Loucy (cell line): ENCODE measurements at regions not wholly inside any gene's neighbourhood (a gene's known extent, or its start where the extent isn't known, plus 50 kb on each side); places are given as distances from the start of the nearest gene placed in this dataset.

Source experiments
- H2AFZ ChIP-seq: fragments of 200-600 bp; sonication (generic); 2 replicates; pipeline ENCODE4 v1.6.0; 2016; ENCODE audit warnings: antibody characterized with exemption, mild to moderate bottlenecking, low read length, moderate library complexity
- H3F3A ChIP-seq: fragments of 200-600 bp; 2 replicates; pipeline ENCODE4 v1.6.0; 2016; ENCODE audit warnings: antibody characterized with exemption, low read depth, mild to moderate bottlenecking
- H3K27me3 ChIP-seq: fragments of 200-600 bp; sonication (generic); 2 replicates; pipeline ENCODE4 v1.6.1; 2014; ENCODE audit warnings: low read length, mild to moderate bottlenecking; ENCODE audit not compliant: insufficient read depth, poor library complexity, severe bottlenecking
- H3K36me3 ChIP-seq: fragments of 200-600 bp; sonication (generic); 2 replicates; pipeline ENCODE4 v1.6.1; 2016; ENCODE audit warnings: low read length; ENCODE audit not compliant: insufficient read depth
- H3K4me1 ChIP-seq: fragments of 200-600 bp; sonication (generic); 2 replicates; pipeline ENCODE4 v1.5.1; 2014; ENCODE audit warnings: low read length, mild to moderate bottlenecking; ENCODE audit not compliant: insufficient read depth, poor library complexity, severe bottlenecking
- H3K4me2 ChIP-seq: fragments of 200-600 bp; sonication (generic); 2 replicates; pipeline ENCODE4 v1.6.0; 2014; ENCODE audit warnings: antibody characterized with exemption, low read length, low read depth, mild to moderate bottlenecking; ENCODE audit not compliant: poor library complexity, severe bottlenecking
- H3K4me3 ChIP-seq: fragments of 200-600 bp; sonication (generic); 2 replicates; pipeline ENCODE4 v1.5.1; 2014; ENCODE audit warnings: low read length, mild to moderate bottlenecking, mixed read lengths; ENCODE audit not compliant: poor library complexity, severe bottlenecking
- H3K79me2 ChIP-seq: fragments of 200-600 bp; sonication (generic); 2 replicates; pipeline ENCODE4 v1.6.1; 2014; ENCODE audit warnings: low read length; ENCODE audit not compliant: insufficient read depth
- H3K9ac ChIP-seq: fragments of 200-600 bp; sonication (generic); 2 replicates; pipeline ENCODE4 v1.6.0; 2014; ENCODE audit warnings: mild to moderate bottlenecking, low read depth, low read length, moderate library complexity; ENCODE audit not compliant: poor library complexity, severe bottlenecking
- H3K9me2 ChIP-seq: fragments of 200-600 bp; sonication (generic); replicated peaks from 2 replicates; pipeline ENCODE4 v1.6.1; 2016; ENCODE audit warnings: low read depth, low read length, mixed read lengths
- H3K9me3 ChIP-seq: fragments of 200-600 bp; sonication (generic); 2 replicates; pipeline ENCODE4 v1.6.1; 2014; ENCODE audit warnings: mild to moderate bottlenecking, antibody characterized with exemption, low read length, low read depth; ENCODE audit not compliant: insufficient read depth
- H4K20me1 ChIP-seq: fragments of 200-600 bp; sonication (generic); 2 replicates; pipeline ENCODE4 v1.6.0; 2014; ENCODE audit warnings: antibody characterized with exemption, low read length, mild to moderate bottlenecking; ENCODE audit not compliant: insufficient read depth, poor library complexity, severe bottlenecking
- EZH2phosphoT487 ChIP-seq: fragments of 200-600 bp; IDR thresholded peaks from 2 replicates; pipeline ENCODE4 v1.6.1; 2018; ENCODE audit warnings: antibody characterized with exemption, mild to moderate bottlenecking, moderate library complexity, borderline replicate concordance
- TF ChIP-seq, protein P1 (sequence below): fragments of 200-600 bp; sonication (generic); conservative IDR thresholded peaks from 2 replicates; pipeline ENCODE4 v1.5.1; 2014; ENCODE audit warnings: mild to moderate bottlenecking, antibody characterized with exemption, low read length

DNA sequence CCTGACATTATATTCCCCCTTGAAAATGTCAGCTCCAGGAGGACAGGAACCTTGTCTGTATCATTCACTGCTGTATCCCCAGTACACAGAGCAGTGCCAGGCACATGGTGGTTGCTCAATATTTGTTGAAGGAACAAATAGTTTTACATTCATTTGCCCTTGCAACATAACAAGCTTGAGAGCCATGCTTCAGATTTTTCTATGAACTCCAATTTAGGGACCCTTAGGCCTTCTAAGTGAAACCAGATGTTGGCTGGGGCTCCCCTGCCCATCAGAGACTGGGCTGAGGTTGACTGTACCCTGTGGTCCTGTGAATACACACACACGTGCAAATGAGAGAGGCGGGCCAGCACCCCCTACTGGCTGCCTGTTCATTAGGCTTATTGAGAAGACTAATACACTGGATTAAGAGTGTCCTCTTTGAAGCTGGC is 214.9 kb upstream of the WWC1 start:
- H3K4me3 ChIP-seq, result no peak overlapping the region
- no peaks in the 10 kb centered on the region for H4K20me1 ChIP-seq
- H3K27me3 ChIP-seq, result no peaks in the 10 kb centered on the region
- no peak for TF ChIP-seq EZH2phosphoT487
- TF ChIP-seq, protein P1, sequence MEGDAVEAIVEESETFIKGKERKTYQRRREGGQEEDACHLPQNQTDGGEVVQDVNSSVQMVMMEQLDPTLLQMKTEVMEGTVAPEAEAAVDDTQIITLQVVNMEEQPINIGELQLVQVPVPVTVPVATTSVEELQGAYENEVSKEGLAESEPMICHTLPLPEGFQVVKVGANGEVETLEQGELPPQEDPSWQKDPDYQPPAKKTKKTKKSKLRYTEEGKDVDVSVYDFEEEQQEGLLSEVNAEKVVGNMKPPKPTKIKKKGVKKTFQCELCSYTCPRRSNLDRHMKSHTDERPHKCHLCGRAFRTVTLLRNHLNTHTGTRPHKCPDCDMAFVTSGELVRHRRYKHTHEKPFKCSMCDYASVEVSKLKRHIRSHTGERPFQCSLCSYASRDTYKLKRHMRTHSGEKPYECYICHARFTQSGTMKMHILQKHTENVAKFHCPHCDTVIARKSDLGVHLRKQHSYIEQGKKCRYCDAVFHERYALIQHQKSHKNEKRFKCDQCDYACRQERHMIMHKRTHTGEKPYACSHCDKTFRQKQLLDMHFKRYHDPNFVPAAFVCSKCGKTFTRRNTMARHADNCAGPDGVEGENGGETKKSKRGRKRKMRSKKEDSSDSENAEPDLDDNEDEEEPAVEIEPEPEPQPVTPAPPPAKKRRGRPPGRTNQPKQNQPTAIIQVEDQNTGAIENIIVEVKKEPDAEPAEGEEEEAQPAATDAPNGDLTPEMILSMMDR, result peak; percentile 66
- no peaks in the 10 kb centered on the region for H3K79me2 ChIP-seq
- H3K4me2 ChIP-seq, result no peak overlapping the region
- no peaks in the 10 kb centered on the region for H3K9me2 ChIP-seq
- H2AFZ ChIP-seq, result no peak overlapping the region
- H3K9ac ChIP-seq, result no peak overlapping the region
- peaks cover 24% of the 10 kb centered on the region for H3K4me1 ChIP-seq
- no peaks in the 10 kb centered on the region for H3K9me3 ChIP-seq
- H3K36me3 ChIP-seq, result no peaks in the 10 kb centered on the region
- H3F3A ChIP-seq, result peaks cover 6% of the 10 kb centered on the region; the same call in 1 of the 2 replicates

DNA sequence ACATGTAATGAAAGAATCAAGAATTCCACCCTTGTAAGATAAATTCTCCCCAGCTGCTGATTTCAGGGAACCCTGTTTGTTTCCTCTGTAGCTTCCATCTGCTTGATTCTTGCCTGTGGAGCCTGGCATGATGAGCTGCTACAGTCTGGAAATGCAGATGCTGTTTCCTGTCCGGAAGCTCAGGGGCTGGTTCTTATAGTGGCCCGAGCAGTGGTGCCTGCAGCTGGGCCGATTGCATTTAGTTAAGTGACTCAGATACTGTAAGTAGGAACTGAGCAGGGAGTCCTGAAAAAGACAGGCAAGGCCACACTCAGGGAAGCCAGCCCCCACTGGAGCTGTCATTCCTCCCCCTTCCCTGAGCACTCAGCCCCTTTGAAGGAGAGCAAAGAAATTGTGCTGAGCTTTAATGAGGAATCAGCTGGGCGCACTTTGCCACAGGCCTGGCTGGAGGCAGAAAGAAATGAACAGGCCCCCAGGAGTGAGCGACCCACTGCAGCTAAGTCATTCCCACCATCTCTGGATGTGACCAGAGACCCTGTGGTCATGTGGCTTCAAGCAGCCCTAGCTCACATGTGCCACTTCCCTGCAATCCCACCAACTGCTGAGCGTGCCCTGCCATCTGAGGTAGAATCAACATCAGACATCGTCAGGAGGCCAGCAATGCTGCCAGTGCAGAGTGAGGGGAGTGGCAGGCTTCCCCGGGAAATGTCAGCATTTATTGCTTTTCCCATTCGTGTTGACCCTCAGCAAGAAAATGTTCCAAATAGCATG is 206.0 kb upstream of the WWC1 start:
- Histone ChIP-seq H3F3A (no peaks in the 10 kb centered on the region), H2AFZ (no peak overlapping the region), H3K36me3 (no peaks in the 10 kb centered on the region), H3K27me3 (no peaks in the 10 kb centered on the region), H3K4me2 (peak overlapping the region; percentile 28), H3K9me2 (no peaks in the 10 kb centered on the region), H3K79me2 (no peaks in the 10 kb centered on the region), H3K9me3 (no peaks in the 10 kb centered on the region), H4K20me1 (no peaks in the 10 kb centered on the region), H3K4me3 (no peak overlapping the region), H3K9ac (no peak overlapping the region), H3K4me1 (peaks cover 8% of the 10 kb centered on the region)
- no peak for TF ChIP-seq EZH2phosphoT487
- TF ChIP-seq, protein P1, result no peak

DNA sequence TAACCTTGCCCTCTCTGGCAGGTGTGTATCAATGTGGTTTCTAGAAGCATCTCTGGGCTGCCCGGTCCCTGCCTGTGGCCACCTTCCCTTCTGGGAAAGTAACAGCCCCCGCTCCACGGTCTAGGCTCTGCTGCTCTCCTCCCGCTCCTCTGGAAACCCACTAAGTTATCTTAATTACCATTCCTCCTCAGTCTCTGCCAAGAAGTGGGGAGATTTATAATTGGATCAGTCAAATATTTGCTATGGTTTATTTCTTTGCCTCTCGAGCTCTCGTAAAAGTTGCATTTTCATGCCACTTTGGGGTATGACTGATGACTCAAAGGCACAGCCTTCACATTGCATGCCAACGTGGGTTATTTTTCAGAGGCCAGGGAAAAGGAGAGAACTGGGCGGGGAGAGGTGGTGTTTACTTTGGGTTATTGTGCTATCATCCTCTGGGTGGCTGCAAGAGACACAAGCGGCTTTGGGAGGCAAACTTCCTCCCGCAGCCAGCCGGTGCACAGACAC is 205.3 kb upstream of the WWC1 start:
- no peaks in the 10 kb centered on the region for H3F3A ChIP-seq
- H4K20me1 ChIP-seq, result no peaks in the 10 kb centered on the region
- H3K9me3 ChIP-seq, result no peaks in the 10 kb centered on the region
- H3K4me2 ChIP-seq, result no peak overlapping the region
- H3K4me3 ChIP-seq, result no peak overlapping the region
- H3K4me1 ChIP-seq, result peaks cover 8% of the 10 kb centered on the region
- H3K9me2 ChIP-seq, result no peaks in the 10 kb centered on the region
- no peak overlapping the region for H3K9ac ChIP-seq
- H3K79me2 ChIP-seq, result no peaks in the 10 kb centered on the region
- no peak overlapping the region for H2AFZ ChIP-seq
- H3K27me3 ChIP-seq, result no peaks in the 10 kb centered on the region
- TF ChIP-seq, protein P1, result no peak
- no peak for TF ChIP-seq EZH2phosphoT487
- H3K36me3 ChIP-seq, result no peaks in the 10 kb centered on the region
